SK-N-SH (cell line): ENCODE measurements at regions not wholly inside any gene's neighbourhood (a gene's known extent, or its start where the extent isn't known, plus 50 kb on each side); places are given as distances from the start of the nearest gene placed in this dataset.

Experiments
- CTCF ChIA-PET: fragments of 300-600, 350-600 bp; formaldehyde crosslinking; extraction: SDS; loops from one replicate; lab custom pipeline; 2021; lab: Yijun Ruan, JAX
- POLR2A ChIA-PET: fragments of 350-600 bp; sonication (Branson Sonifier 250); formaldehyde crosslinking; extraction: SDS; loops from one replicate; lab custom pipeline; 2020; ENCODE audit warnings: antibody characterized with exemption, inconsistent platforms; lab: Yijun Ruan, JAX
- DNase-seq: peaks from one replicate; pipeline ENCODE4 v3.0.0; 2012
- H2AFZ ChIP-seq: fragments of 200-600 bp; sonication (generic); 2 replicates; pipeline ENCODE4 v1.8.1; 2016; ENCODE audit warnings: antibody characterized with exemption, mild to moderate bottlenecking, low read depth
- H3F3A ChIP-seq: fragments of 200-600 bp; sonication (generic); replicated peaks from 2 replicates; pipeline ENCODE3; 2016; ENCODE audit warnings: antibody characterized with exemption, mild to moderate bottlenecking; ENCODE audit not compliant: insufficient read depth
- H3K27ac ChIP-seq, 2 experiments: fragments of 200-500 bp in 1 of 2; fragments of 200-600 bp in 1 of 2; sonication (Bioruptor generic) in 1 of 2; sonication (generic), shearing (Covaris generic) in 1 of 2; 2 replicates each; pipeline versions ENCODE4 v1.5.1 to v1.6.1; 2014 to 2016; ENCODE audit warnings: low read depth in 2 of 2, inconsistent platforms in 1 of 2, low read length in 1 of 2, mild to moderate bottlenecking in 1 of 2, mixed read lengths in 1 of 2
- H3K27me3 ChIP-seq: fragments of 200-600 bp; sonication (generic), shearing (Covaris generic); 2 replicates; pipeline ENCODE4 v1.6.1; 2016; ENCODE audit warnings: mixed run types; ENCODE audit not compliant: insufficient read depth
- H3K36me3 ChIP-seq, 2 experiments: fragments of 200-500 bp in 1 of 2; fragments of 200-600 bp in 1 of 2; sonication (Bioruptor generic) in 1 of 2; sonication (generic) in 1 of 2; replicated peaks in 1 of 2; 2 replicates each; pipeline versions ENCODE3 to v1.5.1; 2014 to 2016; ENCODE audit warnings: low read length in 1 of 2, mild to moderate bottlenecking in 1 of 2; ENCODE audit not compliant: insufficient read depth in 2 of 2, control insufficient read depth in 1 of 2
- H3K4me1 ChIP-seq, 2 experiments: fragments of 200-500 bp in 1 of 2; fragments of 200-600 bp in 1 of 2; sonication (Bioruptor generic) in 1 of 2; sonication (generic), shearing (Covaris generic) in 1 of 2; 2 replicates each; pipeline versions ENCODE4 v1.5.1 to v1.6.1; 2014 to 2016; ENCODE audit warnings: low read depth in 1 of 2, low read length in 1 of 2, mixed run types in 1 of 2; ENCODE audit not compliant: insufficient read depth in 2 of 2, control insufficient read depth in 1 of 2
- H3K4me2 ChIP-seq: fragments of 200-600 bp; sonication (generic), shearing (Covaris generic); 2 replicates; pipeline ENCODE4 v1.6.1; 2017; ENCODE audit warnings: mixed run types
- H3K4me3 ChIP-seq, 2 experiments: fragments of 200-500 bp in 1 of 2; fragments of 200-600 bp in 1 of 2; sonication (Bioruptor generic) in 1 of 2; sonication (generic), shearing (Covaris generic) in 1 of 2; 2 replicates each; pipeline versions ENCODE4 v1.5.1 to v1.8.1; 2014 to 2016; ENCODE audit warnings: low read depth in 2 of 2, inconsistent platforms in 1 of 2, low read length in 1 of 2, mild to moderate bottlenecking in 1 of 2, mixed read lengths in 1 of 2, moderate library complexity in 1 of 2
- H3K79me2 ChIP-seq: fragments of 200-600 bp; sonication (generic); 2 replicates; pipeline ENCODE4 v1.8.1; 2017; ENCODE audit warnings: mild to moderate bottlenecking; ENCODE audit not compliant: insufficient read depth
- H3K9ac ChIP-seq: fragments of 200-600 bp; sonication (generic); 2 replicates; pipeline ENCODE4 v1.6.1; 2017; ENCODE audit warnings: mixed run types
- H3K9me2 ChIP-seq: fragments of 200-600 bp; sonication (generic); 2 replicates; pipeline ENCODE4 v1.6.1; 2017; ENCODE audit warnings: mixed run types
- H3K9me3 ChIP-seq: fragments of 200-600 bp; sonication (generic); 2 replicates; pipeline ENCODE4 v1.6.1; 2017; ENCODE audit warnings: mixed run types, mild to moderate bottlenecking, moderate library complexity
- H4K20me1 ChIP-seq: fragments of 200-600 bp; sonication (generic); 2 replicates; pipeline ENCODE4 v1.6.1; 2017; ENCODE audit warnings: mild to moderate bottlenecking, mixed run types; ENCODE audit not compliant: insufficient read depth
- EZH2phosphoT487 ChIP-seq: fragments of 200-600 bp; sonication (generic); IDR thresholded peaks from 2 replicates; pipeline ENCODE4 v1.6.1; 2017; ENCODE audit warnings: low read depth, mixed run types, mild to moderate bottlenecking, antibody characterized with exemption, moderate library complexity, borderline replicate concordance
- FOSL2 ChIP-seq: IDR thresholded peaks from 2 replicates; pipeline ENCODE4 v1.4.0; 2012; ENCODE audit warnings: low read depth, mild to moderate bottlenecking, moderate library complexity, borderline replicate concordance
- GATA2 ChIP-seq: sonication (generic); formaldehyde crosslinking; IDR thresholded peaks from 2 replicates; pipeline ENCODE4 v1.5.0; 2020; ENCODE audit warnings: mild to moderate bottlenecking, missing genetic modification reagents
- JUND ChIP-seq: IDR thresholded peaks from 2 replicates; pipeline ENCODE4 v1.4.0; 2012
- MXI1 ChIP-seq: IDR thresholded peaks from 2 replicates; pipeline ENCODE4 v1.6.1; 2012; ENCODE audit warnings: mild to moderate bottlenecking, low read depth, low read length, improper control_type of control experiment
- TCF12 ChIP-seq: IDR thresholded peaks from 2 replicates; pipeline ENCODE4 v1.4.0; 2012
- WGBS: methylation state at CpG from one replicate; pipeline ENCODE4 v1.1.6; 2017; ENCODE audit warnings: low lambda C conversion rate; 5-methylcytosine and 5-hydroxymethylcytosine counted together
- TF ChIP-seq, protein P1 (sequence below): fragments of 150-350 bp; IDR thresholded peaks from 2 replicates; pipeline ENCODE4 v1.6.1; 2016; ENCODE audit warnings: mild to moderate bottlenecking, low read depth, low read length
- TF ChIP-seq, protein P2 (sequence below): IDR thresholded peaks from 2 replicates; pipeline ENCODE4 v1.4.0; 2012; ENCODE audit warnings: low read depth, borderline replicate concordance
- TF ChIP-seq, protein P3 (sequence below): IDR thresholded peaks from 2 replicates; pipeline ENCODE4; 2012

DNA sequence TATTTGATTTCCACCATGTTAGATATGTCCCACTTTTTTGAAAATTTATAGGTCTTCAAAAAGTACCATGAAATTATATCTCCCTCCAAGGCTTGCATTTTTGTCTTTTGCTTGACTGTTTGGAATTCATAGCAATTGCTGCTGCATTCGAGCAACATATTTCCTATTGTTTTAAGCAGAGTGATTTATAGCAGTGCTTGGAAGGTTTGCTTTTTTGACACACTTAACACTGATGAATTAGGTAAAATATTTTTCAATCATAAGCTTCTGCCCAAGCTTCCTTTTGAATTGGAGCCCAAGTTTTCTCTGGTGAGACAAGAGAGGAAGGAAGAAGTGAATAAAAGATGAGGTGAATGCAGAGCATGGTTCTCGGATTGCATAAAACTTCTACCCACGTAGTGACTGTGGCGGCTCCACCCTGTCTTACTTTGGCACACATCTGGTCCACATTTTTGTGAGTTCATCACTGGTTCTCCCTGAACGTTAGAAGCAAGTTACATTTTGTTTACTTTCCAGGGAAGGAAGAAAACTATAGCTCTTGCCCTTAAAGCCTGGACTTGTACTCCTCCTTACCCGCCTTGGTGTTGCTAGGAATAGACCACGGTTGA is 667.0 kb downstream of the TSN start:
- H3K9me3 ChIP-seq: no peaks in the 10 kb centered on the region
- POLR2A ChIA-PET: no interaction called here
- no peak for TF ChIP-seq MXI1
- H4K20me1 ChIP-seq: no peaks in the 10 kb centered on the region
- no peaks in the 10 kb centered on the region for H3F3A ChIP-seq
- H2AFZ ChIP-seq: no peak overlapping the region
- 33% methylated on average over 7 of the region's 7 CpGs for WGBS
- H3K36me3 ChIP-seq: no peaks in the 10 kb centered on the region
- H3K9ac ChIP-seq: no peak overlapping the region
- no peak overlapping the region for H3K4me2 ChIP-seq
- no peaks in the 10 kb centered on the region for H3K79me2 ChIP-seq
- H3K4me3 ChIP-seq: no peak overlapping the region
- no peak for DNase-seq
- H3K4me1 ChIP-seq: no peaks in the 10 kb centered on the region; a peak in 1 of 4 replicates
- H3K27ac ChIP-seq: no peak overlapping the region
- no peaks in the 10 kb centered on the region for H3K9me2 ChIP-seq
- H3K27me3 ChIP-seq: no peaks in the 10 kb centered on the region
- CTCF ChIA-PET: no interaction called here

DNA sequence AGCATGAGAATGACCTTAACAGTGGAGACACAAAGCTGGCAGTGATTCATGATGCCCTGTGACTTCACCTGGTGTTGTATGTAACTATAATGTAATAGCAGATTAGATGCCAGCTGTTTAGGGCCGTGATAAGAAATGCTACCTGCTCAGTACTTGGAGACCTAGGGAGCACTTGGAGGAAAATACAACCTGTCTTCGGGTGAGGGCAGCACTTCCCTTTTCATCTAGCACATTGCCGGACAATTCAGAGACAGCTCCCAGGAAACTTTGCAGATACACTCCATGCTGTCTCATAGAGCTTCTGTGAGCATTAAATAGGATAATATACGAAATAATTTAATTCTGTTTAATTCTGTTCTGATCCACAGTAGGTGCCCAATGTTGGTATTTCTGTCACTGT is 668.5 kb downstream of the TSN start:
- POLR2A ChIA-PET: no interaction called here

More for the DNA sequence above, 668.5 kb downstream of the TSN start:
- H3K9me2 ChIP-seq: no peaks in the 10 kb centered on the region
- no peak overlapping the region for H3K4me3 ChIP-seq
- no peaks in the 10 kb centered on the region for H3K27me3 ChIP-seq
- WGBS: 31% methylated on average over 4 of the region's 4 CpGs
- DNase-seq: no peak
- CTCF ChIA-PET: interaction anchor here (1.4 kb wide), 1 partner anchor 20 kb away, joined by 4 read pairs; no protein-coding TSS in a partner anchor
- no peaks in the 10 kb centered on the region for H4K20me1 ChIP-seq
- no peaks in the 10 kb centered on the region for H3K79me2 ChIP-seq
- H2AFZ ChIP-seq: no peak overlapping the region
- no peak overlapping the region for H3K9ac ChIP-seq
- H3K36me3 ChIP-seq: no peaks in the 10 kb centered on the region
- TF ChIP-seq JUND (no peak), EZH2phosphoT487 (no peak), GATA2 (CRISPR knock-in tag) (no peak), FOSL2 (no peak), TCF12 (no peak)
- TF ChIP-seq, protein P1, sequence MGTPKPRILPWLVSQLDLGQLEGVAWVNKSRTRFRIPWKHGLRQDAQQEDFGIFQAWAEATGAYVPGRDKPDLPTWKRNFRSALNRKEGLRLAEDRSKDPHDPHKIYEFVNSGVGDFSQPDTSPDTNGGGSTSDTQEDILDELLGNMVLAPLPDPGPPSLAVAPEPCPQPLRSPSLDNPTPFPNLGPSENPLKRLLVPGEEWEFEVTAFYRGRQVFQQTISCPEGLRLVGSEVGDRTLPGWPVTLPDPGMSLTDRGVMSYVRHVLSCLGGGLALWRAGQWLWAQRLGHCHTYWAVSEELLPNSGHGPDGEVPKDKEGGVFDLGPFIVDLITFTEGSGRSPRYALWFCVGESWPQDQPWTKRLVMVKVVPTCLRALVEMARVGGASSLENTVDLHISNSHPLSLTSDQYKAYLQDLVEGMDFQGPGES: no peak
- TF ChIP-seq, protein P2, sequence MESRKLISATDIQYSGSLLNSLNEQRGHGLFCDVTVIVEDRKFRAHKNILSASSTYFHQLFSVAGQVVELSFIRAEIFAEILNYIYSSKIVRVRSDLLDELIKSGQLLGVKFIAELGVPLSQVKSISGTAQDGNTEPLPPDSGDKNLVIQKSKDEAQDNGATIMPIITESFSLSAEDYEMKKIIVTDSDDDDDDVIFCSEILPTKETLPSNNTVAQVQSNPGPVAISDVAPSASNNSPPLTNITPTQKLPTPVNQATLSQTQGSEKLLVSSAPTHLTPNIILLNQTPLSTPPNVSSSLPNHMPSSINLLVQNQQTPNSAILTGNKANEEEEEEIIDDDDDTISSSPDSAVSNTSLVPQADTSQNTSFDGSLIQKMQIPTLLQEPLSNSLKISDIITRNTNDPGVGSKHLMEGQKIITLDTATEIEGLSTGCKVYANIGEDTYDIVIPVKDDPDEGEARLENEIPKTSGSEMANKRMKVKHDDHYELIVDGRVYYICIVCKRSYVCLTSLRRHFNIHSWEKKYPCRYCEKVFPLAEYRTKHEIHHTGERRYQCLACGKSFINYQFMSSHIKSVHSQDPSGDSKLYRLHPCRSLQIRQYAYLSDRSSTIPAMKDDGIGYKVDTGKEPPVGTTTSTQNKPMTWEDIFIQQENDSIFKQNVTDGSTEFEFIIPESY: no peak
- TF ChIP-seq, protein P3, sequence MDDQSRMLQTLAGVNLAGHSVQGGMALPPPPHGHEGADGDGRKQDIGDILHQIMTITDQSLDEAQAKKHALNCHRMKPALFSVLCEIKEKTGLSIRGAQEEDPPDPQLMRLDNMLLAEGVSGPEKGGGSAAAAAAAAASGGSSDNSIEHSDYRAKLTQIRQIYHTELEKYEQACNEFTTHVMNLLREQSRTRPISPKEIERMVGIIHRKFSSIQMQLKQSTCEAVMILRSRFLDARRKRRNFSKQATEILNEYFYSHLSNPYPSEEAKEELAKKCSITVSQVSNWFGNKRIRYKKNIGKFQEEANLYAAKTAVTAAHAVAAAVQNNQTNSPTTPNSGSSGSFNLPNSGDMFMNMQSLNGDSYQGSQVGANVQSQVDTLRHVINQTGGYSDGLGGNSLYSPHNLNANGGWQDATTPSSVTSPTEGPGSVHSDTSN: no peak
- no peaks in the 10 kb centered on the region for H3K9me3 ChIP-seq
- no peaks in the 10 kb centered on the region for H3F3A ChIP-seq
- H3K4me2 ChIP-seq: no peak overlapping the region
- H3K27ac ChIP-seq: no peak overlapping the region
- no peaks in the 10 kb centered on the region; a peak in 1 of 4 replicates for H3K4me1 ChIP-seq
